ENCODE measurements at regions not wholly inside any gene's neighbourhood (a gene's known extent, or its start where the extent isn't known, plus 50 kb on each side); places are given as distances from the start of the nearest gene placed in this dataset.
"Not testable (repeated sequence)": the region's sequence is repeated elsewhere in the genome, so short reads cannot be mapped to it uniquely, and the experiment has no call there.

DNA sequence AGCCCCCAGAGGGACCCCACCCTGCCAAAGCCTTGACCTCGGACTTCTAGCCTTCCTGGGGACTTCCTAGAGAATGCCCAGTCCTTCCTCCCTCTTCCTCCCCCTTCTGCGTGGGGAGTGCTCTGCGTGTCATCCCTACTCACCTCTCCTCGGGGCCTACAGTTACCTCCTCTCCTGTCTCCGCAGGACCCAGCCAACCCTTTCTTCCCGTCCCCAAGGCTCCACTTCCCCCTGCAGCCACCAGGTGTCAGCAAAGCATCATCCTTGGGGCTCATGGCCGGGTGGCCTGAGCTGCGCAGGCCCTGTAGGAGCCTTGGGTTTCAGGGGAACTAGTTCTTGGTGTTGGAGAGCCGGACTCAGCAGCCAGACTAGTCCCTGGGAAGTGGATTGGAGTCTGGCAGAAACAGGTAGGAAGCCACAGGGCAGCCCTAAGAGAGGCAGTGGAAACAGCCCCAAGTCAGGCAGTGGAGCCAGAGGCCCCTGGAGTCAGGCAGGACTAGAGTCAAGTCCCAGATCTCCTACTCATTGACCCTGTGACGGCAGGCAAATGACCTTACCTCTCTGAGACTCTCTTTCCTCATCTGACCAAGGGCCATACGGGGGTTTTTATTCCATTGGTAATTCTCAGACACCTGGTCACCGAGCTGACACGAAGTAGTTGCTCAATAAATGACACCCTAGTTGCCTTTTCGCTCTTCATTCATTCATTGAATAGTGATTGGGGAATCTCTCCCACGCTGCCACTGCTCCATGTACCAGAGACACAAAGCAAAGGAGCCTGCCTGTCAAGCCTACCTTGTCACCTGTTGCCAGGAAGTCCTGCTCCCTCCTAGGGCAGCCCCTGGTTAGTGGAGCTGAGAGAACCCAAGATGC is 101.8 kb upstream of the GRK3 start:
- TF ChIP-seq CTCF (IDR thresholded peaks at IDR 0.05), result peak; percentile 91 to 99 (median 96)
- not testable (repeated sequence) for TF ChIP-seq POLR2A, POLR2AphosphoS5 (IDR thresholded peaks at IDR 0.05)

All from gastroesophageal sphincter (tissue), 3 donors.